ENCODE measurements at regions not wholly inside any gene's neighbourhood (a gene's known extent, or its start where the extent isn't known, plus 50 kb on each side); places are given as distances from the start of the nearest gene placed in this dataset.

- Histone ChIP-seq H3K4me3 (no peak overlapping the region), H4K20me1 (ENCODE audit: control insufficient read depth, insufficient read depth) (no peaks in the 10 kb centered on the region), H3K79me2 (ENCODE audit: control insufficient read depth, insufficient read depth, low read length) (no peaks in the 10 kb centered on the region), H3K9ac (ENCODE audit: control insufficient read depth, insufficient read depth, low read length) (no peak overlapping the region), H2AFZ (ENCODE audit: control insufficient read depth, low read depth, low read length) (no peak overlapping the region), H3K4me2 (ENCODE audit: control insufficient read depth, insufficient read depth) (no peak overlapping the region), H3K27me3 (replicated peaks in 1 of 2; ENCODE audit: control insufficient read depth in 2 of 2, insufficient read depth in 2 of 2, low read length in 1 of 2) (no peaks in the 10 kb centered on the region), H3K9me3 (replicated peaks; ENCODE audit: control insufficient read depth, insufficient read depth, low read length) (no peaks in the 10 kb centered on the region), H3K27ac (ENCODE audit: control insufficient read depth, insufficient read depth) (no peak overlapping the region), H3K36me3 (ENCODE audit: control insufficient read depth in 2 of 2, insufficient read depth in 2 of 2, low read length in 1 of 2) (no peaks in the 10 kb centered on the region), H3K4me1 (ENCODE audit: control insufficient read depth, insufficient read depth, low read length) (no peaks in the 10 kb centered on the region)
- BruUV-seq (replicated peaks): no TSS peak
- TF ChIP-seq E2F8 (IDR thresholded peaks at IDR 0.05; ENCODE audit: low read depth, partially characterized antibody) (no peak), STAT3 (IDR thresholded peaks at IDR 0.05; ENCODE audit: low read depth, low read length) (no peak), NKRF (conservative IDR thresholded peaks at IDR 0.05) (no peak), IKZF1 (conservative IDR thresholded peaks at IDR 0.05) (no peak), YY1 (IDR thresholded peaks at IDR 0.05; ENCODE audit: low read depth, low read length) (no peak), POLR2AphosphoS5 (IDR thresholded peaks at IDR 0.05; ENCODE audit: low read length) (no peak), IRF3 (IDR thresholded peaks at IDR 0.05) (no peak), PAX8 (IDR thresholded peaks at IDR 0.05) (no peak), IRF5 (IDR thresholded peaks at IDR 0.05; ENCODE audit: borderline replicate concordance) (no peak), MYB (IDR thresholded peaks at IDR 0.05; ENCODE audit: borderline replicate concordance, low read depth, low read length) (no peak), ZSCAN29 (IDR thresholded peaks at IDR 0.05) (no peak)
- RAD21 ChIA-PET (ENCODE audit: unreplicated experiment): no interaction called here
- no peak for ATAC-seq
- intact Hi-C loops (cut with micrococcal nuclease; ENCODE audit: unreplicated experiment) (no loop called here), in situ Hi-C loops (cut with MboI) (no loop called here)
- CTCF ChIA-PET: no interaction called here
- POLR2A ChIA-PET: no interaction called here
- no peak for DNase-seq (ENCODE audit: low read depth, low spot score)
- FAIRE-seq: no peak
- WGBS (ENCODE audit: insufficient coverage, insufficient replicate concordance, low lambda C conversion rate, missing lambda C conversion rate): 0% methylated on average over 1 of the region's 1 CpG
- SMC1A ChIA-PET (ENCODE audit: uncharacterized antibody, unreplicated experiment): interaction anchor here (0.6 kb wide), 1 partner anchor 70 kb away, joined by 3 read pairs; no protein-coding TSS in a partner anchor
Observed at GRCh38 chr3:83740504-83740903, 1218.3 kb upstream of the CADM2 start.

Measured in GM12878 (cell line).